NCI-H2107 treated with DMSO at 0.1 percent for 48 hours (cell line): ENCODE measurements at regions not wholly inside any gene's neighbourhood (a gene's known extent, or its start where the extent isn't known, plus 50 kb on each side); places are given as distances from the start of the nearest gene placed in this dataset.

Experiments
- DNase-seq: peaks from one replicate; lab custom pipeline; 2025; ENCODE audit not compliant: unreplicated experiment; lab: John Stamatoyannopoulos, UW

DNA sequence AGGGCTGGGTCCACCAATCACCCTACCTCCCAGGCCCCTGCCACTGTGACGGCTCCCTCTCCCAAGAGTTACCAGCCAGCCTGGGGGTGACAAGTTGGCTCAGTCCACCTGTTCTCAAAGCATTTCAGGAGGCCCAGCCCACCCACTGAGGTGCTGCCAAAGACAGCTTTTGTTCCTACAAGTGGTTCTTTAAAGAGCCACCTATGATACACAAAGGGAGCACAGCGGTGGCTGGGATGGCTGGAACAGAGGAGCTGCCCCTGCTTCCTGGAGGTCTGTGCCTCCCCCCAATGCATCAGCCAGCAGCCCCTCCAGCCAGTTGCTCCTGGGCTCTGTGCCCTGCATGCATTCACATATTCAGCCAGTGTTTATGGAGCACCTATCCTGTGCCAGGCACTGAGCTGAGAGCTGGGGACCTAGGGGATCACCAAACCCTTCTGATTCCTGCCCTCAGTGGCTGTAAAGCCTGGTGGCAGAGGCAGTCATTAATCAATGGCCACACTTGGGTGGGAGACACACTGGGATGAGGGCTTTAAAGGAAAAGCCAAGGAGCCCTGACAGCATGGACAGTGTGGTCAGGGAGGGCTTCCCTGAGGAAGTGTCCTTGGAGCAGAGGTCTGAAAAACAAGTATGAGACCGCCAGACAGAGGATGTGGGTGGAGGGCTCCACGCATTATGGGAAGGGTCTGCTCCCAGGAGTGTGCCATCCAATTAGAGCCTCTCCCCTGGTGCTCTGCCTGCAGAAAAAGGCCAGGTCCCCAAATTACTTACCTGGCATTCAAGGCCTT, 107.1 kb upstream of the LINGO1 start:
- DNase-seq: peak; percentile 31

GRCh38 chr15:77738441-77739302, 106.0 kb upstream of the LINGO1 start:
- DNase-seq: peak; percentile 84

- no peak for DNase-seq
These were observed 105.3 kb upstream of the LINGO1 start for GRCh38 chr15:77738038-77738370.

GRCh38 chr15:77737238-77738037, 104.7 kb upstream of the LINGO1 start:
- no peak for DNase-seq

DNA sequence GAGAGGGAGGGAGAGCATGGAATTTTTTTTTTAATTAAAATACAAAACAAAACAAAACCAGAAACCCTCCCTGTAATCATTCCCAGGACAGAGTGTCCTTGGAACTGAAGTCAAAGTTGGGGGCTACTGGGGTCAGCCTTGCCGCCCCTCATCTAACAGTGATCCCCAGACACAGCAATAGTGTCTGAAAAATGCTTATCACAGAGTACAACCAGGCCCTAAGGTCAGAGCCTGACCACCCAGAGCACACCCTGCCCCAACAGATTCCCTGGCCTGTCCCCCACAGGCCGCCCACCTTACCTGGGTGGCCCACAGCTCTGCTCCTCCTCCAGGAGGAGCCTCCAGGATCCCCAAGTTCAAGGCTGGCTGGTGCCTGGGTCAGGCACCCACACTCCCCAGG, 101.6 kb upstream of the LINGO1 start:
- DNase-seq: no peak

DNA sequence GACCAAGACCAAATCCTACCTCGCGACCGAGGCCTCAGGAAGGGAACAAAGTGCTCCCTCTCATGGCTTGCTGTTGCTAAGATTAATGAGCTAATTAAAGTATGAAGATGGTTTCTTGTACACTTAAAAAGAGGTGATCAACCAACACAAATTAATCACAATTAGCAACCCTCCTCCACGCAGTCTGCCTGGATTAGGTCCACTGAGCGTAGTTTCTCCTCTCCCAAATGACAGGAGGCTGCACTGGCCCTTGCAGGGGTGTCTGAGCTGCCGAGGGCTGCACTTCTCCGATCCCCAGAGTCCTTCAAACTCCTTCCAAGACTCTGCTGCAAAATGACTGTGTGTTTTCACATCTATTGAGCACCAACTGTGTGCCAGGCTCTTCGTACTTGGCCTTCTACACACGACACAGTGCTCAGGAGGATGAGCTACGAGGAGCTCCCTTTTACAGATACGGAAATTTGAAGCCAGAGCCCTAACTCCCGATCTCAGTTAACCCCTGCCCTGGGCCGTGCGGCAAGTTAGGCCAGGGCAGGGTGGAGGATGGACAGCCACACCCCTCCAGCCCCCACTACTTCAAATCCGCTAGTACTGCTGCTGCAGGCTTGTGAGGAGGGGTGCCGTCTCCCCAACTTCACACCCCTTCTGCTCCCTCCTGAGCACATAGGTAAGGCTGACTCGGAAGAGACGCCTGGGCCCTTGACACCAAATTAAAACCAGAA, 101.0 kb upstream of the LINGO1 start:
- no peak for DNase-seq

- no peak for DNase-seq
These were observed 100.0 kb upstream of the LINGO1 start for GRCh38 chr15:77732514-77733335.

DNA sequence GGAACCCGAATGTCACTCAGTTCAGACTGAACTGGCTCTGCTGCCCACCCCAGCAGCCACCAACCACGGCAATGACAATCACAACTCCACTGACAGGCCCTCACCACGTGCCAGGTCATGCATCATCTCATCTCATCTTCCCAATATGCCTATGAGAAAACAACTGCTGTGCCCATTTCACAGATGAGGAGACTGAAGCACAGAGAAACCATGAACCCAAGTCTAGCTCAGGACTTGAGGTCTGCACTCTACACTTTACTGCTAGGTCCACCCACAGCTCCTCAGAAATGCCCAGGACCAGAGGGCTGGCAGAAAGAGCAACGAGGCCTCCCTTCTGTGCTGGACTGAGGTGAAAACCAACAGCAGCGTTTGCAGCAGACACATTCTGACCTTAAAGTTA, 99.2 kb upstream of the LINGO1 start:
- no peak for DNase-seq

- no peak for DNase-seq
These were observed 98.4 kb upstream of the LINGO1 start for GRCh38 chr15:77731067-77731466.

GRCh38 chr15:77727635-77728304, 95.1 kb upstream of the LINGO1 start:
- no peak for DNase-seq

DNA sequence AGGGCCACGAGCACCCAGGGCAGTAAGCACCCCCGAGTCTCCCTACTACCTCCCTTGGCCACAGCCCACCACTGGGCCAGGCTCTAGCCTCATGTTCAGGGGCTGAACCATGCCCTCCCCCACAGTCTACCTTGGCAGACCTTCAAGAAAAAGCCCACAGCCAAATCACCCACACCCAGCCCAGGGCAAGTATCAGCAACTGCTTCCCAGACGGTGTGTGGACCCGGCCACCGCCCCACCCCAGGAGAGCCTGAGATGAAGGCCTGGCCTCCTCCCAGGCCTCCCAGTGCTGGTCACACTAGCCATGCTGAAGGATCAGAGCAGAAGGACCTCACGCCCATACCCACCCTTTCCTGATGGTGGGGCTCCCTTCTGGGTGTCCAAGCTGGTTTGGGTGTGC, 92.0 kb upstream of the LINGO1 start:
- no peak for DNase-seq

GRCh38 chr15:77723756-77724155, 91.0 kb upstream of the LINGO1 start:
- no peak for DNase-seq

DNA sequence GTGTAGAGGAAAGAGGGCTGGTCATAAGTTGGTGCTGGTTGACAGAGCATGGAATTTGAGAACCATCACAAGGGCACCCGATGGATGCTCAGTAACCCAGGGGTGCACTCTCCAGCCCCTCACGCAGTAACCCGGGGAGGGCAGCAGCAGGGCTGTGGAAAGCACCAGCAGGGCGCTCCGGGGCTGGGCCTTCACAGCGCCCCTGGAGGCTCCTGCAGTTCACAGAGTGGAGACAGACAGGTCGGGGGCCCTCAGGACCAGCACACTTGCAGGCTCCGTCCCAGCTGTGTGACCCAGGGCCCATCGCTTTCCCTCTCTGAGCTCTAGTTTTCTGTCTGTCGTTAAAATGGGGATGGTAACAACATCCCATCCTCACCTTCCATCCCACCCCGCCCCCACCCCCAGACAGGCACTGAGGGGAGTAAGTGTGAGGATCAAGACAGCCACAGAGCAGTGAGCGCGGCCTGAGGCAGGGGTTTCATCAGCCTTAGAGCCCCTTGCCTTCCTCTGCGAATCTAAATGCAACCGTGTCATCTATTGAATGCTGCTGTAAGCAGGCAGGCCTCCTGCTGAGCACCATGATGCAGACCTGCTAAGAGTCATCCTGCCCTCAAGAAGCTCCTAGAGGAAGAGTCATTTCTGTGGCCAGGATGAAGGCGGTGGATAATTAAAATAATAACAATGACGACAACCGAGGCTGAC, 90.2 kb upstream of the LINGO1 start:
- DNase-seq: no peak

DNA sequence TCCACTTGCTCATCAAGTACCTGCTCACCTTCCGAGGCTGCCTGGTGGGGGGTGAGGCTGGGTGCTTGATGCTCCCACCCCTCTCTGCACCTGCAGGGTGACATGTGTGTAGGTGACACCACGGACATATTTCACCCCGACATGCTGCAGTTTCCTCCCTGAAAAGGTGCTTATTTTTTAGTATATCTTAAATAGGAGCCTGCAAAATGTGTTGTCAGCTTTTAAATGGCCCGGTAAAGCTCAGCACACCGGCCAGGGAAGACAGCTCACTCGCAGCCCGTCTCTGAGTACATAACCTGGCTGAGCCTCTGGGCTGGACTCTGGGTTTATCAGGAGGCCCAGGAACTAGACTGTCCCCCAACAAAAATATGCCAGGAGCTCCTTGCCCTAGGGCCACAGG, 89.3 kb upstream of the LINGO1 start:
- no peak for DNase-seq

- DNase-seq: no peak
These were observed 87.9 kb upstream of the LINGO1 start for GRCh38 chr15:77720655-77721054.

DNA sequence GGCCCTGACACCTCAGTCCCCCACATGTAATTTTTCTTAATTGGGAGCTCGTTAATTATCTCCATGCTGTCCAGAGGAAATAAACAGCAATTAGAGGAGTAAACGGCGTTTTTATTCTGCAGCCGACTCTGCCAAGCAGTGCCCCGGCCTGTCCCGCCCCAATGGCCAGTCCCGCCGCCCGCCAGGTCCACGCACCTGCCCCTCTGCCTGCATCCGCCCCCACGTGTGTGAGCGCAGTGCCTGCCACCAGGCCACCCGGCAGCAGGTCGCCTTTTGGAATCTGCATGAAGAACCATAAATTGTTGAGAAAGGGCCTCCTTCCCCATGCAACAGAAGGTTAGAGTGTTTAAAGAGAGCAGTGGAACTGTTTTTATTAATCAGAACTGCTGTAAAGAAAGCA, 87.5 kb upstream of the LINGO1 start:
- no peak for DNase-seq

DNA sequence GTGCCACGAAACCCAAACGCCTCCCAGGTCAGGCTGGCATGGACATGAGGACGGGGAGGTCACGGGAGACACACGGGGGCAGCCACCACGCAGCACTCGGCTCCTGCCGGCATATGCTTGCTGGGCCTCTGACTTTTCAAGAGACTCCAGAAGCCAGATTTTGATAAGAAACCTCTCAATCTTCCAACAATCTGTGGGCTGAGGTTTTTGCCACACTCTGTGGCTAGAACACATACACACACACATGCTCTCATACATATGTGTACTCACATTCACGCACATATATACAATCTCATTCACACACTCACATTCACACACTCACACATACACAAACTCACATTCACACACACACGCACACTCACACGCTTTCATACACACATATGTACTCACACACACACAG, 86.7 kb upstream of the LINGO1 start:
- no peak for DNase-seq

- DNase-seq: no peak
These were observed 84.8 kb upstream of the LINGO1 start for GRCh38 chr15:77717333-77717990.
